ENCODE measurements at regions not wholly inside any gene's neighbourhood (a gene's known extent, or its start where the extent isn't known, plus 50 kb on each side); places are given as distances from the start of the nearest gene placed in this dataset.

DNA sequence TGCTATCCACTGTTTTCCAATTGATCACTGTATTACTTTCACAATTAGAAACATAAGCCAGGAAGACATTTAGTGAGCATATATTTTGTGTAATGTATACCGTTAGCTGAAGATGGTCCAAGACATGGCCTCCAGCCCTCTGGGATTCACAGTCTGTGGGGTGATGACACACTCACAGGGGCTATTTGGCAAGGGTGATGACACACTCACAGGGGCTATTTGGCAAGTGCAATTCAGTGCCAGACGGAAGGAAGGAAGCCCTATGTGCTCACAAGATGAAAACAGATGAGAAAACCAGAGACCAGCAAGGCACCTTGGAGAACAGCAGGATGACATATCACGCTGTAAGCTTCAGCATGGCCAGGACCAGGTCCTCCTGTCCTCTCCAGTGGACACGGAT lies 183.7 kb downstream of the MBOAT1 start:
- Histone ChIP-seq H3K27ac (no peak overlapping the region), H3K36me3 (no peaks in the 10 kb centered on the region), H3K27me3 (replicated peaks in 1 of 7) (peaks cover 0 to 38% (median 0%) of the 10 kb centered on the region in 7 donors), H3K4me1 (peaks cover 0 to 12% (median 8%) of the 10 kb centered on the region in 6 donors), H3K9me3 (peaks cover 0 to 11% (median 0%) of the 10 kb centered on the region in 8 donors), H3K4me3 (no peak overlapping the region)
- no peak for DNase-seq
- intact Hi-C loops (cut with DNase I; ENCODE audit: low total_unique reads) = no loop called here
- TF ChIP-seq POLR2AphosphoS5 (IDR thresholded peaks at IDR 0.05) = no peak
- TF ChIP-seq, protein P1, sequence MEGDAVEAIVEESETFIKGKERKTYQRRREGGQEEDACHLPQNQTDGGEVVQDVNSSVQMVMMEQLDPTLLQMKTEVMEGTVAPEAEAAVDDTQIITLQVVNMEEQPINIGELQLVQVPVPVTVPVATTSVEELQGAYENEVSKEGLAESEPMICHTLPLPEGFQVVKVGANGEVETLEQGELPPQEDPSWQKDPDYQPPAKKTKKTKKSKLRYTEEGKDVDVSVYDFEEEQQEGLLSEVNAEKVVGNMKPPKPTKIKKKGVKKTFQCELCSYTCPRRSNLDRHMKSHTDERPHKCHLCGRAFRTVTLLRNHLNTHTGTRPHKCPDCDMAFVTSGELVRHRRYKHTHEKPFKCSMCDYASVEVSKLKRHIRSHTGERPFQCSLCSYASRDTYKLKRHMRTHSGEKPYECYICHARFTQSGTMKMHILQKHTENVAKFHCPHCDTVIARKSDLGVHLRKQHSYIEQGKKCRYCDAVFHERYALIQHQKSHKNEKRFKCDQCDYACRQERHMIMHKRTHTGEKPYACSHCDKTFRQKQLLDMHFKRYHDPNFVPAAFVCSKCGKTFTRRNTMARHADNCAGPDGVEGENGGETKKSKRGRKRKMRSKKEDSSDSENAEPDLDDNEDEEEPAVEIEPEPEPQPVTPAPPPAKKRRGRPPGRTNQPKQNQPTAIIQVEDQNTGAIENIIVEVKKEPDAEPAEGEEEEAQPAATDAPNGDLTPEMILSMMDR (IDR thresholded peaks at IDR 0.05 in 8 of 11, conservative IDR thresholded peaks at IDR 0.05 in 3 of 11) = no peak
- TF ChIP-seq POLR2A (IDR thresholded peaks at IDR 0.05) = no peak
- 53 to 96% (median 78%) methylated on average over 4 of the region's 4 CpGs for WGBS, 5 donors

DNA sequence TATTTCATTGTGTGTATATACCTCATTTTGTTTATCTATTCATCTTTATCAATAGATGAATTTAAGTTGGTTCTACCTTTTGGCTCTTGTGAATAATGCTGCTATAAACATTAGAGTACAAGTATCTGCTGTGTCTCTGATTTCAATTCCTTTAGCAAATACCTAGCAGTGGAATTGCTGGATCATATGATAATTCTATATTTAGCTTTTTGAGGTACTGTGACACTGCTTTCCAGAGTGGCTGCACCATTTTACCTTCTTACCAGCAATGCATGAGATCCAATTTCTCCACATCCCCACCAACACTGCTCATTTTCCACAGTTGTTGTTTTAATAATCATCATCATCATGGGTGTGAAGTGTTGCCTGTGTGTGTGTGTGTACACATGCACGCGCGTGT lies 182.3 kb downstream of the MBOAT1 start:
- 85 to 97% (median 93%) methylated on average over 3 of the region's 3 CpGs for WGBS, 5 donors

DNA sequence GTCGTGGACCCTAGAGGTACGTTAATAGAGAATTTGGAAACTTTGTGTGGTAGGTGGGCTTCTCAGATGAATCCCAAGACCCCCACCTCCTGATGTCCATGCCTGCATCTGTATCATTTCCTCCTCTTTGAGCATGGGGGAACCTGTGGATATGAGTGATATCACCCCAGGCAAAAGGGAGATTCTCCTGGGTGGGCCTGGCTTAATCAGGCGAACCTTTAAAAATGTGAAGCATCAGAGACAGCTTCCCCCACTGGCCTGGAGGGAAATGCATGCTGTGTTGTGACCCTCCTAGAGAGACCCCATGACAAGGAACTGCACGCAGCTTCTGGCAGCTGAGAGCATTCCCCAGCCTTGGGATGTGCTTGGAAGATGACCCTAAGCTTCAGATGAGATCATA lies 180.9 kb downstream of the MBOAT1 start:
- 86 to 93% (median 90%) methylated on average over 4 of the region's 4 CpGs for WGBS, 5 donors

More for the DNA sequence above, 182.3 kb downstream of the MBOAT1 start:
- TF ChIP-seq, protein P1 (IDR thresholded peaks at IDR 0.05 in 8 of 11, conservative IDR thresholded peaks at IDR 0.05 in 3 of 11) = no peak
- TF ChIP-seq POLR2AphosphoS5 (IDR thresholded peaks at IDR 0.05) = no peak
- TF ChIP-seq POLR2A (IDR thresholded peaks at IDR 0.05) = no peak
- no peak overlapping the region for H3K27ac ChIP-seq
- peaks cover 0 to 2% (median 0%) of the 10 kb centered on the region in 6 donors for H3K4me1 ChIP-seq
- intact Hi-C loops (cut with DNase I; ENCODE audit: low total_unique reads) = no loop called here
- H3K36me3 ChIP-seq = no peaks in the 10 kb centered on the region
- no peak overlapping the region for H3K4me3 ChIP-seq
- H3K27me3 ChIP-seq (replicated peaks in 1 of 7) = peaks cover 0 to 26% (median 0%) of the 10 kb centered on the region in 7 donors
- H3K9me3 ChIP-seq = peaks cover 0 to 11% (median 0%) of the 10 kb centered on the region in 8 donors
- DNase-seq = no peak

DNA sequence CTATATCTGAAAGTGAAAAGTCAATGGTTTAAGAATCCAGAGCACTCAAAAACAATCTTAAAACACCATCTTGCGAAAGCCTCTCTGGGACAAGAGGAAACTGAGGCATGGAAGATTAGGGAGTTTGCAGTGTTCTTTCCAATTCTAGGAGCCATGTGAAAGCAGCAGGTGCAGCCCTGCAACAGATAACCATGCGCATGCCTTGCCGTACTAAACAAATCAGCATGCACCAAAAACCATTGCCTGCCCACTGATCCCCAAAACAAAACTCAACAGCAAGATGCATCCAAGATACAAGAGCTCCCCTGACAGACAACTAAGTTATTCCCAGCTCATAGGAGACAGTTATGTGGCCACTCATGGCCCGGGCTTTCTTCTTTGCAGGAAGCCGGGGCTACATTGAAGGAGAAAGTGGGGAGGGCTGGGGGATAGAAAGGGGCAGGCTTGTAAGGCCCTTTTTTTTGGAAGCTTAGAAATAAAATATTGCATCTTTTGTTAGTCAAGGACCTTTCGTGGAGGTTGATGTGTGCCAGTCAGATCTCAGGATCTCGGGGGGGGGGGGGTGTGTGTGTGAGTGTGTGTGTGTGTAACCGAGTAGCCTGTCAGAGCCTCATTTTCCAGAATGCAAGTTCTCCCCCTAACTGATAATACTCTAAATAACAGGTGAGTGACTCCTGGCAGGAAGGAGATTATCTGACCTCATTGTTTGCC lies 178.4 kb downstream of the MBOAT1 start:
- WGBS, 5 donors = 59 to 67% (median 65%) methylated on average over 8 of the region's 8 CpGs
- intact Hi-C loops (cut with DNase I; ENCODE audit: low total_unique reads) = no loop called here
- Histone ChIP-seq H3K27ac (no peak overlapping the region), H3K27me3 (replicated peaks in 1 of 7) (peaks cover 0 to 19% (median 0%) of the 10 kb centered on the region in 7 donors), H3K4me3 (no peak overlapping the region), H3K36me3 (no peaks in the 10 kb centered on the region), H3K4me1 (no peaks in the 10 kb centered on the region), H3K9me3 (peaks cover 0 to 11% (median 0%) of the 10 kb centered on the region in 8 donors)
- TF ChIP-seq POLR2AphosphoS5 (IDR thresholded peaks at IDR 0.05) (no peak), POLR2A (IDR thresholded peaks at IDR 0.05) (no peak)
- TF ChIP-seq, protein P1 (IDR thresholded peaks at IDR 0.05 in 8 of 11, conservative IDR thresholded peaks at IDR 0.05 in 3 of 11) = no peak
- DNase-seq = no peak

More for the DNA sequence above, 180.9 kb downstream of the MBOAT1 start:
- peaks cover 0 to 19% (median 0%) of the 10 kb centered on the region in 7 donors for H3K27me3 ChIP-seq (replicated peaks in 1 of 7)
- H3K27ac ChIP-seq = no peak overlapping the region
- intact Hi-C loops (cut with DNase I; ENCODE audit: low total_unique reads) = no loop called here
- H3K4me3 ChIP-seq = no peak overlapping the region
- H3K36me3 ChIP-seq = no peaks in the 10 kb centered on the region
- no peak for TF ChIP-seq POLR2AphosphoS5 (IDR thresholded peaks at IDR 0.05)
- TF ChIP-seq POLR2A (IDR thresholded peaks at IDR 0.05) = no peak
- TF ChIP-seq, protein P1 (IDR thresholded peaks at IDR 0.05 in 8 of 11, conservative IDR thresholded peaks at IDR 0.05 in 3 of 11) = no peak
- no peak for DNase-seq
- peaks cover 0 to 11% (median 0%) of the 10 kb centered on the region in 8 donors for H3K9me3 ChIP-seq
- no peaks in the 10 kb centered on the region for H3K4me1 ChIP-seq

Measured in spleen (tissue), 11 donors.